Hematopoietic multipotent progenitor cell treated with erythropoietin and hydrocortisone succinate and interleukin-3 and kit ligand, for 4 days (in vitro differentiated cells): ENCODE measurements at regions not wholly inside any gene's neighbourhood (a gene's known extent, or its start where the extent isn't known, plus 50 kb on each side); places are given as distances from the start of the nearest gene placed in this dataset.

Experiments
- DNase-seq: peaks from one replicate; pipeline ENCODE4 v3.0.0-alpha.2; 2015

GRCh38 chr13:111476197-111476596 is 155.8 kb downstream of the TEX29 start:
- DNase-seq, result no peak

DNA sequence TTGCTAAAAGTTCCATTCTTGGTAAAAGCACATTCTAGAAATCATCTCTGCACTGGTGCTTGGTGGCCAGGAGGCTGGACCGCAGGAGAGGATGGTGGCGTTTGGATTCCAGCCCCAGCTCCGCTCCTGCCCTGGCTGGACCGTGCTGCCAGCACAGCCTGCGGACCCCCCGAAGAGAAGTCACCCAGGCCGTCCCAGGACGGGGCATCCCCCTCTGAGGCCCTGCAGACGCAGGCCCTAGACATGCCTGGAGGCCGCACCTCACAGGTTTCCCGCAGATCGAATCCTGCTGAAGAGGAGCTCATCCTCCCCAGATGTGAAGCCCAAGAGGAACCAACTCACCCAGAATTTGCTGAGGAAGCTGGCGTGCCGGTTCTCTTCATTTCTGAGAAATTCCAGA is 159.0 kb downstream of the TEX29 start:
- DNase-seq, result no peak

DNA sequence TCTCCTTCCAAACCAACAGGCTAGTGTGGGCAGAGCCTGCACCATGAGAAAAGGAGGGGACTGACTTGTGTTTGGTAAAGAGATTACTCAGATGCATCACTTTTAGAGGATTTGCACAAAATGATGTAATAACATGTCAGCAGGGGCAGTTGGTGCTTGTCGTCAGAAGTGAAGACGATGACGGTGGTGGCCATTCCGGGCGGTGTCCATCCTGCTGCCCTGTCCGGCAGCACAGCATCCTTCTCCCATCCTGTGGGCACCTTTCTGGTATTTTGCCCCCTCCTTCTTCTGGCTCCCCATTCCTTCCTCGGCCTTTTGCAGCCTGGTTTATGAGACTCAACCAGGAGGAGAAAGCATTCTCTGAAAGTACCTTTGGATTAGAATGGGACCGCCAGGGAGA is 160.1 kb downstream of the TEX29 start:
- DNase-seq, result no peak

- DNase-seq, result no peak
These were observed 160.5 kb downstream of the TEX29 start for GRCh38 chr13:111480976-111481375.

DNA sequence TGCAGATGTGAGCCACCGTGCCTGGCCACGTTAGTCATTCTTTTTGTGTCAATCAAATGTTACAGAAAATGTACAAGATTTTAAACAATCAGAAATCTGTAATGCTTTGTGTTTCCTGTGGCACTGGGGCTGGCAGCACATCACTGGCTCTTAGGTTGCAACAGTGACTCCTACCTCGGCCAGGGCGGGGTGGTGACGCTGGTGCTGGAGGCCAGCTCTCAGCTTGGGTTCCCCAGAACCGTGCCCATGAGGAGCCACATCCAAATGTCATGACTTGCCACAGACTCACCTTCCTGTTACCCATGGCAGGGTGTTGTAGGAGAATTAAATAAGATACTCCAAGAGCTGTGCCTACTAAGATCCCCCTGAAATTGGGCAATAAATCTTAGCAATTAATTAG is 161.7 kb downstream of the TEX29 start:
- no peak for DNase-seq

- no peak for DNase-seq
These were observed 162.6 kb downstream of the TEX29 start for GRCh38 chr13:111482806-111483620.

GRCh38 chr13:111483621-111483987 is 163.2 kb downstream of the TEX29 start:
- DNase-seq, result no peak

DNA sequence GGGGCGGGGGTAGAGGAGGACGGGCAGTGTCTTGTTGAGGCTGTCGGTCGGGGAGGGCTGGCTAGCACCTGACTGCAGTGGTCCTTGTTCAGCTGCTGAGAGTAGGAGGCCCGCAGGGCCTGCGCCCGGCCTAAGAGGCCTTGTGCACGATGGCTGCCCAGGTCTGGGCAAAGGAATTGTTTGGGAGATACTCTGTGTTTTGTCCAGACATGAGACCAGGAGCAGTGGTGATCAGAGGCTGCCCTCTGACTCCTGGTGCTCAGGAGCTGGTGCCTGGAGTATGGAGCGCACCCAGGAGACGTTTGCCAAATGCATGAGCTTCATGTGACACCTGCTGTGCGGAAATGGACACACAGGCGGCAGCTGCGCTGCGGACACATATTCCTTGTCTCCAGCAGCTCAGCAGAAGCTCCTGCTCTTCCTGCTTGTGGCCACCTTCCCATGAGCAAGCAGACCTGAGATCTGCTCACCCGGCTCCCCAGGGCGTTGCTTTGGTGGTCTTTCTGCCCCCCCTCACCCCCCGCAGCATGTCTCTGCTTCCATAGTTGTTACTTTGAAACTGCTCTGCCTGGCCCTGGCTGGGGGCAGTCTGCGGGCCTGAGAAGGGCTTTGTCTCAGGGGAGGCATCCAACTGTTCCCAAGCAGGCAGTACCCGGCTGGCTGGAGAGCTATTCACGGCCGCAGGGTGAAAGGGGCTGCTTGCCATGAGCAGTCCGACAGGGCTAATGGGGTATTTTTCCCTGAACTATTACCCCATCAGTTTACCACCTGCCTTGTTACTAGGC is 163.9 kb downstream of the TEX29 start:
- DNase-seq, result no peak

- DNase-seq, result no peak
These were observed 164.5 kb downstream of the TEX29 start for GRCh38 chr13:111484959-111485358.

- DNase-seq, result no peak
These were observed 165.2 kb downstream of the TEX29 start for GRCh38 chr13:111485491-111486250.

GRCh38 chr13:111486331-111486730 is 165.9 kb downstream of the TEX29 start:
- DNase-seq, result no peak

DNA sequence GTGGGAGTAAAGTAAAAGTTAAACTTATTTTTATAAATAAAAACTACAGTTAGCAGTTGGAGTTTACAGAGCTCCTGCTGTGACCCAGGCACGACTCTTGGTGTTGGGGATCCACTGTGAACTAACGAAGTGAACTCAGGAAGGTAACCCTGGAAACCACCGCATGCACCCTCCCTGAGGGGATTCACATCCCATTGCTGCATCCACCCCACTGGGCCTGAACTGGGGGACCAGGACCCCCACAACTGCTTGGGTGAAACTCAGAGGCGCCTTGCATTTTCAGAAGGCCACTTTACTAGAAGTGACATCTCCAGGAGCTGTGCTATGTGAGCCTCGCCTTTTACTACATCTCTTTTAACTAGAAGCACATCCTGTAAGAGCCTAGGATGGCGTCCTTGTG is 166.4 kb downstream of the TEX29 start:
- DNase-seq, result no peak

DNA sequence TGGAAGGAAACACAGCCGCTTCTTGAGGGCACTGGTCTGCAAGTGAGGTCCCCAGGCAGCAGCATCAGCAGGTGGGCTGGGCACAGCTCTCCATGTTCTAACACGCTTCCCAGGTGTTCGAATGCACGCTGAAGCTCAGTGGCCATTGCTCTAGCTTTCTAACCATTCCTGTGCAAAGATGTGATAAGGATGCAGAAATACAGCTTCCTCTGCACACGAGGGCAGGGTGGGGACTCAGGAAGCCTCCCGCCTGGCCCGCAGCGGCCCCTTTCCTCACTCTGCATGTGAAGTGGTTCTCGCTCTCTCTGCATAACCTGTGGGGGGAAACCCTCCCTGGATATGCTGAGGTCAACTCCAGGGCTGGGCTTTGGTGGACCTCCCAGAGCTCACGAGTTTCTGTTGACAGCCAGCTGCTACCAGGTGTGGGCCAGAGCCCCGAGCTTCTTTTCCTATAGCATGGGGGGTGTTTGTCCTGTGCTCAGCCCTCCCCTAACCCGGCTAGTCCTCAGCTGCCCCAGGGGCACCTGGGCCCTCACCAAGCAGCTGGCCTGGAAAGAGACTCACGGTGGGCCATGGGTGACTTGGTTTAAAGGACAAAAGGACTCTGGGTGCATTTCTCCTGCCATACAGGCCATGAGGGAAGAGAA is 168.2 kb downstream of the TEX29 start:
- no peak for DNase-seq

DNA sequence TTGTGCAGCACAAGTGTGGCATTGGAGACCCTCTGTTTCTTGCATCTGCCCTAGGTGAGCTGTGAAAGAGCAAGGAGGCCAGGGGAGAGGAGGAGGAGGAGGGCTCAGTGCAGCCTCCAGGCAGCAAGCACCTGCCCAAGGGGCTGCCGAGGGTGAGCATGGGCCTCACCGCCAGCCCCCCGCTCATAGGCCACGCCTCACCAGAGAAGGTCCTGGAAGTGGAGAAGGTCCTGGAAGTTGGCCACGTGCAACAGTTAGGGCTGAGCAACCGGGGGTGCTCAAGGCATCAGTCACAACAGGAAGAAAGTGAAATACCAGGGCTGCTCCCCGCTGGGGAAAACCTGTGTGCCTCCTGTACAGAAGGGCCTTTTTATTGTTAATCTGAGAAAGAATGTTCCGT is 168.9 kb downstream of the TEX29 start:
- DNase-seq, result no peak

- no peak for DNase-seq
These were observed 170.2 kb downstream of the TEX29 start for GRCh38 chr13:111490611-111491010.

GRCh38 chr13:111491021-111491420 is 170.6 kb downstream of the TEX29 start:
- no peak for DNase-seq

DNA sequence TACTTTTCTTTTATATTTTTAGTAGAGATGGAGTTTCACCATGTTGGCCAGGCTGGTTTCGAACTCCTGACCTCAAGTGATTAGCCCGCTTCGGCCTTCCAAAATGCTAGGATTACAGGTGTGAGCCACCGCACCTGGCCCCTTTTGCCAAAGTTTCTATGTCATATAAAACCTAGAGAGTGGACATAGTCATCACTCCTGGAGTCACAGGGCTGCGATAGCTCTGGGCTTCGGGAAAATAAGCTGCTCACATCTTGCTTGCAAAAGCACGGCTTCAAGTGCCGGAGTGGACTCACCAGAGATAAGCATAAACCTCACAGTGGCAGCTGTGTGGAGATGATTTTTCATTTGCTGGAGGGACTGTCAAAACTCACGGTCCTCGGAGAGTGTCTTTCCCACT is 171.2 kb downstream of the TEX29 start:
- no peak for DNase-seq

- DNase-seq, result no peak
These were observed 172.0 kb downstream of the TEX29 start for GRCh38 chr13:111492341-111492950.

GRCh38 chr13:111492958-111493357 is 172.5 kb downstream of the TEX29 start:
- no peak for DNase-seq

- DNase-seq, result no peak
These were observed 173.0 kb downstream of the TEX29 start for GRCh38 chr13:111493468-111493867.

DNA sequence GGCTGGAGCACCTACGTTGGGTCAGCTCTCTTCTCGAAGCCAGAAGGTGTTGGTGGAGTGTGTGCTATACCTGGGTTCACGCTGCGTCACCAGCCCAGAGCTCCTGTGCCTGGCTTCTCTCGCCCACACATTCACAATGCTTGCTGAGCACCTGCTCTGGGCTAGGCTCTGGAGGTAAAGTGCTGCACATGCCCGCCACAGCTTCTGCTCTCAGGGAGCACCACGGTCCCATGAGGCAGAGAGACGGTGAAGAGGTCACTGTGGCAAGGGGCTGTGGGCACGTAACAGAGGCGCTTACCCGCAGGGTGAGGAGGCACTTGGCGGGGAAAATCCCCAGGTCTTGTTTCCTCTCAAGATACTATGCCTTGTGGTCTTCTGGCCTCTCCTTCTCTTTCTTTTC is 174.2 kb downstream of the TEX29 start:
- no peak for DNase-seq
